GM23338 (cell line): ENCODE measurements at regions not wholly inside any gene's neighbourhood (a gene's known extent, or its start where the extent isn't known, plus 50 kb on each side); places are given as distances from the start of the nearest gene placed in this dataset.

Experiments used
- ATAC-seq: fragments of 200-7000 bp; cut with Tn5 transposase; 3 replicates; pipeline ENCODE4 v1.9.1; 2020
- DNase-seq: peaks from one replicate; pipeline ENCODE4 v3.0.0-alpha.2; 2015; ENCODE audit warnings: low spot score
- H2AFZ ChIP-seq: fragments of 200-600 bp; sonication (generic); 2 replicates; pipeline ENCODE4 v1.8.0; 2016; ENCODE audit warnings: antibody characterized with exemption, mild to moderate bottlenecking, moderate library complexity
- H3F3A ChIP-seq: fragments of 200-600 bp; sonication (generic); replicated peaks from 2 replicates; pipeline ENCODE4 v1.8.0; 2017; ENCODE audit warnings: antibody characterized with exemption, mixed run types, low read depth
- H3K27ac ChIP-seq: fragments of 200-600 bp; sonication (generic); 2 replicates; pipeline ENCODE4 v1.6.1; 2016; ENCODE audit warnings: low read depth
- H3K27me3 ChIP-seq: fragments of 200-600 bp; sonication (generic); 2 replicates; pipeline ENCODE4 v1.8.0; 2016; ENCODE audit warnings: mild to moderate bottlenecking, mixed run types, moderate library complexity; ENCODE audit not compliant: insufficient read depth
- H3K36me3 ChIP-seq: fragments of 200-600 bp; sonication (generic); 2 replicates; pipeline ENCODE4 v1.8.0; 2016; ENCODE audit warnings: mild to moderate bottlenecking; ENCODE audit not compliant: insufficient read depth
- H3K4me1 ChIP-seq: fragments of 200-600 bp; sonication (generic); 2 replicates; pipeline ENCODE4 v1.8.0; 2016; ENCODE audit warnings: mild to moderate bottlenecking, moderate library complexity; ENCODE audit not compliant: insufficient read depth
- H3K4me2 ChIP-seq: fragments of 200-600 bp; sonication (generic); 2 replicates; pipeline ENCODE4 v1.7.1; 2017; ENCODE audit warnings: mixed run types
- H3K4me3 ChIP-seq: fragments of 200-600 bp; sonication (generic); 2 replicates; pipeline ENCODE4 v1.6.1; 2016; ENCODE audit warnings: mixed run types
- H3K79me2 ChIP-seq: fragments of 200-600 bp; sonication (generic); replicated peaks from 2 replicates; pipeline ENCODE4 v1.8.0; 2017; ENCODE audit warnings: mild to moderate bottlenecking; ENCODE audit not compliant: insufficient read depth
- H3K9me2 ChIP-seq: fragments of 200-600 bp; sonication (generic); 2 replicates; pipeline ENCODE4 v1.8.0; 2017; ENCODE audit not compliant: insufficient read depth
- H4K20me1 ChIP-seq: fragments of 200-600 bp; sonication (generic); replicated peaks from 2 replicates; pipeline ENCODE4 v1.8.0; 2017; ENCODE audit warnings: mild to moderate bottlenecking; ENCODE audit not compliant: insufficient read depth
- H3K27ac Mint-ChIP-seq: 2 replicates; pipeline ENCODE4 v1.8.0; 2020; ENCODE audit warnings: inconsistent platforms, mild to moderate bottlenecking, moderate library complexity, mixed read lengths
- H3K27me3 Mint-ChIP-seq: 3 replicates; pipeline ENCODE4 v1.8.0; 2022; ENCODE audit warnings: low read depth, mild to moderate bottlenecking, moderate library complexity, mixed read lengths, inconsistent platforms; ENCODE audit not compliant: insufficient read depth, poor library complexity
- H3K36me3 Mint-ChIP-seq: 3 replicates; pipeline ENCODE4 v1.8.0; 2021; ENCODE audit warnings: low read depth, mild to moderate bottlenecking, inconsistent platforms, moderate library complexity, mixed read lengths
- H3K4me1 Mint-ChIP-seq: 3 replicates; pipeline ENCODE4 v1.8.0; 2020; ENCODE audit warnings: mild to moderate bottlenecking, inconsistent platforms, mixed read lengths
- H3K4me3 Mint-ChIP-seq: 3 replicates; pipeline ENCODE4 v1.8.0; 2021; ENCODE audit warnings: moderate library complexity, mild to moderate bottlenecking, inconsistent platforms, mixed read lengths
- H3K9me3 Mint-ChIP-seq: 3 replicates; pipeline ENCODE4 v1.8.0; 2020; ENCODE audit warnings: moderate library complexity, mild to moderate bottlenecking, inconsistent platforms, mixed read lengths
- CREB1 ChIP-seq: fragments of 250-450 bp; sonication (Bioruptor Pico); IDR thresholded peaks from 2 replicates; pipeline ENCODE4 v1.5.0; 2020; ENCODE audit warnings: low read depth, mild to moderate bottlenecking, moderate library complexity
- CTCF ChIP-seq, 2 experiments: fragments of 200-600 bp in 1 of 2; sonication (generic) in 1 of 2; conservative IDR thresholded peaks; 2 replicates each; pipeline versions ENCODE4 v1.5.1 to v1.6.1; 2016 to 2017; ENCODE audit warnings: antibody characterized with exemption in 2 of 2, low read depth in 2 of 2, mild to moderate bottlenecking in 2 of 2, moderate library complexity in 1 of 2
- ETS1 ChIP-seq: IDR thresholded peaks from 2 replicates; pipeline ENCODE4 v1.6.1; 2016; ENCODE audit warnings: antibody characterized with exemption
- EZH2 ChIP-seq: fragments of 200-600 bp; sonication (generic); IDR thresholded peaks from one replicate; pipeline ENCODE4 v1.8.0; 2017; ENCODE audit warnings: antibody characterized with exemption, mild to moderate bottlenecking, low read depth; ENCODE audit not compliant: unreplicated experiment
- EZH2phosphoT487 ChIP-seq: fragments of 200-600 bp; sonication (generic); IDR thresholded peaks from one replicate; pipeline ENCODE4 v1.8.1; 2018; ENCODE audit warnings: antibody characterized with exemption; ENCODE audit not compliant: unreplicated experiment
- JUNB ChIP-seq: IDR thresholded peaks from one replicate; pipeline ENCODE4 v1.6.1; 2016; ENCODE audit warnings: antibody characterized with exemption; ENCODE audit not compliant: unreplicated experiment
- NANOG ChIP-seq: IDR thresholded peaks from 2 replicates; pipeline ENCODE4 v1.6.1; 2016; ENCODE audit warnings: antibody characterized with exemption, borderline replicate concordance
- POLR2AphosphoS5 ChIP-seq: IDR thresholded peaks from 2 replicates; pipeline ENCODE4 v1.6.1; 2016; ENCODE audit warnings: antibody characterized with exemption, low read depth
- REST ChIP-seq: IDR thresholded peaks from one replicate; pipeline ENCODE4 v1.6.1; 2018; ENCODE audit warnings: antibody characterized with exemption; ENCODE audit not compliant: unreplicated experiment
- STAT1 ChIP-seq: IDR thresholded peaks from one replicate; pipeline ENCODE4 v1.6.1; 2016; ENCODE audit warnings: antibody characterized with exemption; ENCODE audit not compliant: unreplicated experiment
- ZNF114 ChIP-seq: fragments of 250-450 bp; sonication (Bioruptor Pico); IDR thresholded peaks from 2 replicates; pipeline ENCODE4 v1.5.0; 2020; ENCODE audit warnings: mild to moderate bottlenecking, moderate library complexity
- ZNF331 ChIP-seq: fragments of 250-450 bp; sonication (Bioruptor Pico); IDR thresholded peaks from 2 replicates; pipeline ENCODE4 v1.5.0; 2020; ENCODE audit warnings: low read depth, mild to moderate bottlenecking, moderate library complexity
- ZNF462 ChIP-seq: fragments of 250-450 bp; sonication (Bioruptor Pico); IDR thresholded peaks from 2 replicates; pipeline ENCODE4 v1.5.0; 2020; ENCODE audit warnings: mild to moderate bottlenecking, moderate library complexity

GRCh38 chr12:97899956-97900355 lies 437.4 kb downstream of the RMST start:
- no peak overlapping the region for H2AFZ ChIP-seq
- Mint-ChIP-seq H3K27ac (no peak overlapping the region), H3K4me1 (no peaks in the 10 kb centered on the region), H3K27me3 (peaks cover 4% of the 10 kb centered on the region), H3K4me3 (no peak overlapping the region), H3K36me3 (0 out of 3 replicates have a peak, but pooled peaks cover 3% of the 10 kb centered on the region), H3K9me3 (no peaks in the 10 kb centered on the region; the same call in 2 of the 3 replicates)
- no peak overlapping the region for H3K27ac ChIP-seq
- no peaks in the 10 kb centered on the region for H3F3A ChIP-seq
- H3K4me1 ChIP-seq: no peaks in the 10 kb centered on the region
- H3K4me2 ChIP-seq: no peak overlapping the region
- no peaks in the 10 kb centered on the region for H3K79me2 ChIP-seq
- H3K36me3 ChIP-seq: no peaks in the 10 kb centered on the region
- H4K20me1 ChIP-seq: no peaks in the 10 kb centered on the region; the same call in 1 of the 2 replicates
- ATAC-seq (no peak), DNase-seq (no peak)
- no peaks in the 10 kb centered on the region for H3K27me3 ChIP-seq
- TF ChIP-seq JUNB: no peak
- TF ChIP-seq CREB1 (CRISPR knock-in tag): no peak
- no peak for TF ChIP-seq EZH2phosphoT487
- no peak for TF ChIP-seq ZNF114 (CRISPR knock-in tag)
- TF ChIP-seq POLR2AphosphoS5: no peak
- TF ChIP-seq CTCF (conservative IDR thresholded peaks at IDR 0.05; ENCODE audit: low read depth in 2 of 2): no peak
- TF ChIP-seq EZH2: no peak
- no peak for TF ChIP-seq ZNF331 (CRISPR knock-in tag)
- TF ChIP-seq ETS1: no peak
- TF ChIP-seq ZNF462 (CRISPR knock-in tag): no peak
- TF ChIP-seq STAT1: no peak
- TF ChIP-seq REST: no peak
- no peak for TF ChIP-seq NANOG
- H3K9me2 ChIP-seq: no peaks in the 10 kb centered on the region
- H3K4me3 ChIP-seq: no peak overlapping the region
